HepG2 (cell line): ENCODE measurements at regions not wholly inside any gene's neighbourhood (a gene's known extent, or its start where the extent isn't known, plus 50 kb on each side); places are given as distances from the start of the nearest gene placed in this dataset.

Experiments
- ATAC-seq: fragments of 200-7000 bp; cut with Tn5 transposase; 3 replicates; pipeline ENCODE4 v1.9.1; 2020; ENCODE audit warnings: mild to moderate bottlenecking, moderate library complexity
- BruUV-seq: library from RNA; stranded (reverse); fragments of 400-500 nt; replicated peaks from 2 replicates; lab custom pipeline; 2021; lab: Mats Ljungman, UMichigan
- CTCF ChIA-PET: fragments of 300-600 bp; formaldehyde crosslinking; extraction: SDS; loops from one replicate; lab custom pipeline; 2021; ENCODE audit warnings: low total read pairs, inconsistent platforms, low intra/inter-chr PET ratio; lab: Yijun Ruan, JAX
- POLR2A ChIA-PET: fragments of 350-600 bp; sonication (Branson Sonifier 250); formaldehyde crosslinking; loops from one replicate; lab custom pipeline; 2020; ENCODE audit warnings: antibody characterized with exemption, inconsistent platforms; lab: Yijun Ruan, JAX
- DNase-seq: peaks from one replicate; pipeline ENCODE4 v3.0.0-alpha.2; 2015; ENCODE audit warnings: low spot score
- FAIRE-seq: peaks from 3 replicates; lab custom pipeline; 2011; peaks lifted over from hg19 to GRCh38; lab: Jason Lieb, UNC
- H2AFZ ChIP-seq: one replicate; pipeline ENCODE4 v1.6.1; 2011; ENCODE audit warnings: low read length, inconsistent platforms
- H3K27ac ChIP-seq: fragments of 300-600 bp; 3 replicates; pipeline ENCODE4 v1.8.0; 2011; ENCODE audit warnings: mixed run types, mild to moderate bottlenecking, mixed read lengths, low read length, inconsistent platforms; ENCODE audit not compliant: insufficient read depth; ENCODE audit errors: extremely low read length
- H3K27me3 ChIP-seq, 2 experiments: fragments of 200-600 bp in 1 of 2; 2 replicates in 1 of 2; 3 replicates in 1 of 2; pipeline versions ENCODE4 v1.6.0 to v1.8.0; 2011; ENCODE audit warnings: low read length in 2 of 2, mild to moderate bottlenecking in 2 of 2, moderate library complexity in 2 of 2, inconsistent platforms in 1 of 2; ENCODE audit not compliant: insufficient read depth in 2 of 2, control insufficient read depth in 1 of 2
- H3K36me3 ChIP-seq, 2 experiments: fragments of 200-600 bp in 1 of 2; replicated peaks in 1 of 2; 2 replicates in 1 of 2; 3 replicates in 1 of 2; pipeline versions ENCODE4 v1.5.1 to v1.8.0; 2011; ENCODE audit warnings: low read length in 2 of 2, inconsistent platforms in 1 of 2; ENCODE audit not compliant: insufficient read depth in 2 of 2, control insufficient read depth in 1 of 2
- H3K4me1 ChIP-seq: 2 replicates; pipeline ENCODE4 v1.5.1; 2012; ENCODE audit warnings: low read length, inconsistent platforms; ENCODE audit not compliant: insufficient read depth
- H3K4me2 ChIP-seq: 2 replicates; pipeline ENCODE4 v1.6.0; 2011; ENCODE audit warnings: low read depth, low read length, inconsistent platforms
- H3K4me3 ChIP-seq, 3 experiments: fragments of 200-600 bp in 1 of 3; sonication (generic), shearing (Covaris generic) in 1 of 3; replicated peaks in 1 of 3; 2 replicates each; pipeline ENCODE4 v1.5.1; 2011 to 2016; ENCODE audit warnings: low read length in 3 of 3, inconsistent platforms in 2 of 3, low read depth in 2 of 3, mild to moderate bottlenecking in 2 of 3, control low read depth in 1 of 3, mixed read lengths in 1 of 3; ENCODE audit not compliant: insufficient read depth in 1 of 3
- H3K79me2 ChIP-seq: one replicate; pipeline ENCODE4 v1.6.1; 2011; ENCODE audit warnings: low read length, inconsistent platforms; ENCODE audit not compliant: insufficient read depth
- H3K9ac ChIP-seq: 2 replicates; pipeline ENCODE4 v1.6.0; 2011; ENCODE audit warnings: mild to moderate bottlenecking, low read depth, low read length, inconsistent platforms; ENCODE audit not compliant: insufficient read depth
- H3K9me3 ChIP-seq: 2 replicates; pipeline ENCODE4 v1.5.1; 2012; ENCODE audit warnings: mild to moderate bottlenecking, low read length
- H4K20me1 ChIP-seq: 2 replicates; pipeline ENCODE4 v1.6.0; 2011; ENCODE audit warnings: inconsistent platforms, mild to moderate bottlenecking, low read length, moderate library complexity; ENCODE audit not compliant: insufficient read depth
- HMG20B ChIP-seq: conservative IDR thresholded peaks from 2 replicates; pipeline ENCODE4 v1.6.1; 2016; ENCODE audit warnings: missing genetic modification reagents, missing compliant biosample characterization
- RERE ChIP-seq: IDR thresholded peaks from 2 replicates; pipeline ENCODE4 v1.6.1; 2016; ENCODE audit warnings: low read depth, missing genetic modification reagents, missing compliant biosample characterization
- TFE3 ChIP-seq: IDR thresholded peaks from 2 replicates; pipeline ENCODE4 v1.6.1; 2016
- ZBTB34 ChIP-seq: sonication (generic); formaldehyde crosslinking; IDR thresholded peaks from 2 replicates; pipeline ENCODE4 v1.8.0; 2022; ENCODE audit warnings: mild to moderate bottlenecking, missing genetic modification reagents
- ZHX1 ChIP-seq: sonication (generic); formaldehyde crosslinking; IDR thresholded peaks from 2 replicates; pipeline ENCODE4 v1.8.1; 2022; ENCODE audit warnings: low read depth, mild to moderate bottlenecking, missing genetic modification reagents
- WGBS: methylation state at CpG from one replicate; pipeline ENCODE4 v1.1.6; 2017; ENCODE audit warnings: low lambda C conversion rate; 5-methylcytosine and 5-hydroxymethylcytosine counted together
- in situ Hi-C: cut with HindIII; loops from 2 replicates; pipeline ENCODE4 v1.10.0; 2017; ENCODE audit warnings: low pct_unique_long_range_greater_than_20kb; ENCODE audit not compliant: extremely low pct_ligation_motif_present
- intact Hi-C: fragments of 100-400 bp; cut with micrococcal nuclease; formaldehyde crosslinking; loops from one replicate; pipeline ENCODE4 v1.10.0; 2022; ENCODE audit not compliant: unreplicated experiment

GRCh38 chr1:195085196-195085595 lies 1523.0 kb downstream of the KCNT2 start (continued):
- no peak for TF ChIP-seq RERE (CRISPR knock-in tag)
- no peak for TF ChIP-seq HMG20B (CRISPR knock-in tag)
- TF ChIP-seq ZHX1 (CRISPR knock-in tag) = no peak

- Histone ChIP-seq H3K9ac (no peak overlapping the region), H4K20me1 (no peaks in the 10 kb centered on the region), H3K4me3 (no peak overlapping the region), H3K79me2 (no peaks in the 10 kb centered on the region), H3K4me2 (no peak overlapping the region), H3K4me1 (no peaks in the 10 kb centered on the region), H3K27me3 (no peaks in the 10 kb centered on the region), H3K36me3 (no peaks in the 10 kb centered on the region), H2AFZ (no peak overlapping the region), H3K9me3 (no peaks in the 10 kb centered on the region), H3K27ac (no peak overlapping the region)
- ChIA-PET CTCF (no interaction called here), POLR2A (no interaction called here)
- ATAC-seq = no peak
- TF ChIP-seq TFE3 = no peak
- TF ChIP-seq ZBTB34 (CRISPR knock-in tag) = no peak
- DNase-seq = no peak
- WGBS = 0% methylated on average over 1 of the region's 1 CpG
- in situ Hi-C loops (no loop called here), intact Hi-C loops (no loop called here)
- no TSS peak for BruUV-seq
- no peak for FAIRE-seq
Observed at GRCh38 chr1:195082183-195082582, 1526.1 kb downstream of the KCNT2 start.
